Peyer's patch (tissue), 4 donors: ENCODE measurements at regions not wholly inside any gene's neighbourhood (a gene's known extent, or its start where the extent isn't known, plus 50 kb on each side); places are given as distances from the start of the nearest gene placed in this dataset.

ENCODE experiments used
- CTCF ChIP-seq, 6 experiments: fragments of 450-650 bp in 4 of 6; fragments of 200-600 bp in 2 of 6; sonication (generic) in 1 of 6; IDR thresholded peaks; one replicate each; pipeline ENCODE4 v1.5.1; 2017 to 2019; ENCODE audit warnings: antibody characterized with exemption in 6 of 6, mild to moderate bottlenecking in 3 of 6, moderate library complexity in 1 of 6
- POLR2A ChIP-seq, 2 donors: fragments of 450-650 bp; IDR thresholded peaks; one replicate each; pipeline ENCODE4 v1.5.1; 2017; ENCODE audit warnings: antibody characterized with exemption in 2 of 2, mild to moderate bottlenecking in 2 of 2, moderate library complexity in 2 of 2

- TF ChIP-seq CTCF (IDR thresholded peaks at IDR 0.05) (no peak), POLR2A (IDR thresholded peaks at IDR 0.05) (no peak)
Measured at GRCh38 chrX:40279762-40280161, 182.0 kb upstream of the BCOR start.
